Nephron progenitor cell (in vitro differentiated cells): ENCODE measurements at regions not wholly inside any gene's neighbourhood (a gene's known extent, or its start where the extent isn't known, plus 50 kb on each side); places are given as distances from the start of the nearest gene placed in this dataset.
"Not testable (repeated sequence)": the region's sequence is repeated elsewhere in the genome, so short reads cannot be mapped to it uniquely, and the experiment has no call there.

Experiments
- DNase-seq: peaks from one replicate; pipeline ENCODE4 v3.0.0; 2021
- H3K27ac Mint-ChIP-seq: 2 replicates; pipeline ENCODE4 v1.8.0; 2021; ENCODE audit warnings: mild to moderate bottlenecking, moderate library complexity, mixed read lengths
- H3K27me3 Mint-ChIP-seq: 2 replicates; pipeline ENCODE4 v1.8.0; 2021; ENCODE audit warnings: mild to moderate bottlenecking, low read depth, mixed read lengths; ENCODE audit not compliant: poor library complexity
- H3K36me3 Mint-ChIP-seq: 2 replicates; pipeline ENCODE4 v1.8.0; 2021; ENCODE audit warnings: low read depth, mixed read lengths
- H3K4me1 Mint-ChIP-seq: 2 replicates; pipeline ENCODE4 v1.8.0; 2021; ENCODE audit warnings: mixed read lengths
- H3K4me3 Mint-ChIP-seq: 2 replicates; pipeline ENCODE4 v1.8.0; 2021; ENCODE audit warnings: mild to moderate bottlenecking, moderate library complexity, mixed read lengths
- H3K9me3 Mint-ChIP-seq: 2 replicates; pipeline ENCODE4 v1.8.0; 2021; ENCODE audit warnings: mild to moderate bottlenecking, moderate library complexity, mixed read lengths
- TF ChIP-seq, protein P1 (sequence below): fragments of 200-600 bp; sonication (generic); IDR thresholded peaks from 2 replicates; pipeline ENCODE4 v1.5.0; 2021; ENCODE audit warnings: antibody characterized with exemption

DNA sequence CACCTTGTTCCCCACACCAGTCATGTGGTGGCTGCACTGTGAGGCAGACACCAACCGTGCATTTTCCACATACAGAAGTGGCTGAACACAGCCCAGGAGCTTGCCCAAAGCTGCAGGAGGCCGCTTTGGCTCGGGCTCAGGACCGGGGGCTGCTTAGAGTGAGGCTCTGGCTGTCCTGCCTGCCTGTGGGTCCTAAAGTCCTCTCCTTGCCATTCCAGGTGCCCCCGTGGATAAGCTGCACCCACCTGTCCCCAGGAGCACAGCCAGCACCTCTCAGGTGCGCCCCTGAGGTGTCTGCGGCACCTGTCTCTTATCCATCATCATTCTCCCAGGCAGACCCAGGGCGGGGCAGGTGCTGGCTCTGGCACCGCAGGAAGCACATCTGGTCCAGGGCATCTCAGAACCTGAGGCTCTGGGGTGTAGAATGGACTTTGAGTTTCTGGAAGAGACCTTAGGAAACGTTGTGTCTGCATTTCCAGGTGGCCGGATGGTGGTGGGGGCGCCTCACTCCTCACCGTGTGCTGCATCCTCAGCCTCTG lies 180.5 kb upstream of the ZNF469 start:
- no peak for DNase-seq
- no peaks in the 10 kb centered on the region for H3K9me3 Mint-ChIP-seq
- H3K27me3 Mint-ChIP-seq = peaks cover 3% of the 10 kb centered on the region
- peaks cover 10% of the 10 kb centered on the region for H3K4me1 Mint-ChIP-seq
- H3K27ac Mint-ChIP-seq = no peak overlapping the region
- H3K36me3 Mint-ChIP-seq = no peaks in the 10 kb centered on the region
- no peak overlapping the region for H3K4me3 Mint-ChIP-seq
- TF ChIP-seq, protein P1, sequence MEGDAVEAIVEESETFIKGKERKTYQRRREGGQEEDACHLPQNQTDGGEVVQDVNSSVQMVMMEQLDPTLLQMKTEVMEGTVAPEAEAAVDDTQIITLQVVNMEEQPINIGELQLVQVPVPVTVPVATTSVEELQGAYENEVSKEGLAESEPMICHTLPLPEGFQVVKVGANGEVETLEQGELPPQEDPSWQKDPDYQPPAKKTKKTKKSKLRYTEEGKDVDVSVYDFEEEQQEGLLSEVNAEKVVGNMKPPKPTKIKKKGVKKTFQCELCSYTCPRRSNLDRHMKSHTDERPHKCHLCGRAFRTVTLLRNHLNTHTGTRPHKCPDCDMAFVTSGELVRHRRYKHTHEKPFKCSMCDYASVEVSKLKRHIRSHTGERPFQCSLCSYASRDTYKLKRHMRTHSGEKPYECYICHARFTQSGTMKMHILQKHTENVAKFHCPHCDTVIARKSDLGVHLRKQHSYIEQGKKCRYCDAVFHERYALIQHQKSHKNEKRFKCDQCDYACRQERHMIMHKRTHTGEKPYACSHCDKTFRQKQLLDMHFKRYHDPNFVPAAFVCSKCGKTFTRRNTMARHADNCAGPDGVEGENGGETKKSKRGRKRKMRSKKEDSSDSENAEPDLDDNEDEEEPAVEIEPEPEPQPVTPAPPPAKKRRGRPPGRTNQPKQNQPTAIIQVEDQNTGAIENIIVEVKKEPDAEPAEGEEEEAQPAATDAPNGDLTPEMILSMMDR = no peak

DNA sequence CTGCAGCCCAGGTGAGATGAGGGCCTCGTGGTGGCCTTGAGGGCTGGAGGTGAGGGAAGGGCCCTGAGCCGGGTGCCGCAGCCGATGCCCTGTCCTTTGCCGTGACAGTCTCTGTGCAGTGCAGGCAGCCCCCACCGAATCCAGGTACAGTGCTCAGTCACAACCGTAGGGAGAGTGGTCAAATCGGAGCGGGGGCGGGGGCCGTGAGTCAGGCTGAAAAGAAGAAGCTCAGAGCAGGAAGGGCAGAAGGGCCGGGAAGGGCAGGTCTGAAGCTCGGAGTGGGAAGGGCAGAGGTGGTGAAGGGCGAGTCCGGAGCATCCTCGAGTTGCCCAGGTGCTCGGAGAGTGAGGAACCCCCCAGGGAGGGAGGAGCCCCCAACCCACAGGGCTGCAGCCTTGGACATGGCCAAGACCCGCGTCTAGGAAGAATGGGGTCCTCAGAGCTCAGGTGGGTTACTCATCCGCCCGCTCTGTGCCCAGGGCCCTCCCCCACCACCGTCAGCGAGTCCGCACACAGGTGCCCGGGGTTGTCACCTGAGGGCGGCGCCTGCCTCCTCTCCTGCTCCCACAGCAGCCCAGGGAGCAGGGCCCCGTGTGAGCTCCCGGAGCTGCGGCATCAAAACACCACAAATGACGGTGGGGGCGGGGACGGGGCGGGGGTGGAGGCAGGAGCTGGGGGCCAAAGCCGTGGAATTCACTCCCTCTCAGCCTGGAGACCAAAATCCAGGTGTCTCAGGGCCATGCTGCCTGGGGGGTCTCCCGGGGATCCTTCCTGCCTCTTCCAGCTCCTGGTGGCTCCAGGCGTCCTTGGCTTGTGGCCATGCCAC lies 179.7 kb upstream of the ZNF469 start:
- not testable (repeated sequence) for H3K9me3 Mint-ChIP-seq, DNase-seq, H3K27me3 Mint-ChIP-seq, H3K4me3 Mint-ChIP-seq, H3K27ac Mint-ChIP-seq, H3K36me3 Mint-ChIP-seq, H3K4me1 Mint-ChIP-seq

DNA sequence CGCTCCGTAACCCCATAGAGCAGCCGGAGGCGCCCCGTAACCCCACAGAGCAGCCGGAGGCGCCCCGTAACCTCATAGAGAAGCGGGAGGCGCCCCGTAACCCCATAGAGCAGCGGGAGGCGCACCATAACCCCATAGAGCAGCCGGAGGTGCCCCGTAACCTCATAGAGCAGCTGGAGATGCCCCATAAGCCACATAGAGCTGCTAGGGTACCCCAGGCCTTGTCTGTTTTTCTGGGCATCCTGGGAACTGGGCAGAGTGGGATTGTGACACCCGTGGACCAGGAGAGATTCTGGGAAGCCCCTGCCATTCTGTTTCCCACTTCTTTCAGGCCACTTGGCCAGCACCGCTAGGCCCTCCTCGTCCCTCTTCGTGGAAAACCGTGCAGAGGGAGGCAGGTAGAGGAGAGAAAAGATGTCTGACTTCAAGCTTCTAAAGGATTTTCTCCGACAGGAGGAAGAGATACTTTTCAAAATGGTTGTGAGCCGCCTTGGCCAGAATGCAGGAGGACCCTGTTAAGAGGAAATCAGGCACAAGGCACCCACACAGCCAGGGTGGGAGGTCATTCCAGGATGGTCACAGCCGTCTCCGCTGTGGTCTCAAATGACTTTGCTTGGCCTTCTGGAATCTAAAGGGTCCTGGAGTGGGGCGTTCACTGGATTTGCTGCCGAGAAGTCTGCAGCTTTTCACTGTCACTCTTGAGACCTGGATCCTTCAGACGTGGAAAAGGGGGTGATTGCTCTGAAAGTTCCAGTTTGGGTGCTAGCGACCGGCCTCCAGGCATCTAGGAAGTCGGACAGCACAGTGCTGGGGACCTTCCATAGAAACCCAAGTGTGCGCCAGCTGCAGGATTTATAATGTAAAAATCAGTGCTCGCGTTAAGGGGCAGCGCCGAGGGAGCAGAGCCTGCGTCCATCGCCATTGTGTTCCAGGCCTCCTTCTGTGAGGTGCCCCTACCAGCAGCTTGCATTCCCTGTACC lies 178.3 kb upstream of the ZNF469 start:
- H3K36me3 Mint-ChIP-seq, H3K4me3 Mint-ChIP-seq, H3K27ac Mint-ChIP-seq, DNase-seq, H3K4me1 Mint-ChIP-seq, H3K9me3 Mint-ChIP-seq: not testable (repeated sequence)
- H3K27me3 Mint-ChIP-seq = peaks cover 19% of the 10 kb centered on the region

DNA sequence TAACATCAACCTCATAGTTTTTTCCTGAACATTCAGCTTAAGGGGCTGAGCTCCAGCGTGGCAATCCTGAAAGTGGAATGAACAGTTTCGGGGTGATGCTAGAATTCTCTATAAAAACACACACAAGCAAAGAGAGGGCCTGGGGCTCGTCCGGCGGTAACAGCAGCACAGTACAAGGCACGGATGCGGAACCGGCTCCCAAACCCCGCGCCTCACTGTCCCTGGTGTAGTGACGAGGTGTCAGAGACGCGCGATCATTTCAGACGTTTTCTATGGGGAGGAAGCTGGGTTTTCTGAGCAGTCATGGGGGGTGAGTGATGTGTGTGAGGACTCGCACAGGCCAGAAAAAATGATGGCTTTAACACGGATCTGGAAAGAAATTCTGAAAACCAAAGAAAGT lies 177.3 kb upstream of the ZNF469 start:
- not testable (repeated sequence) for H3K4me1 Mint-ChIP-seq, H3K27ac Mint-ChIP-seq, H3K4me3 Mint-ChIP-seq, DNase-seq, H3K36me3 Mint-ChIP-seq
- peaks cover 11% of the 10 kb centered on the region for H3K9me3 Mint-ChIP-seq
- H3K27me3 Mint-ChIP-seq = peaks cover 23% of the 10 kb centered on the region

DNA sequence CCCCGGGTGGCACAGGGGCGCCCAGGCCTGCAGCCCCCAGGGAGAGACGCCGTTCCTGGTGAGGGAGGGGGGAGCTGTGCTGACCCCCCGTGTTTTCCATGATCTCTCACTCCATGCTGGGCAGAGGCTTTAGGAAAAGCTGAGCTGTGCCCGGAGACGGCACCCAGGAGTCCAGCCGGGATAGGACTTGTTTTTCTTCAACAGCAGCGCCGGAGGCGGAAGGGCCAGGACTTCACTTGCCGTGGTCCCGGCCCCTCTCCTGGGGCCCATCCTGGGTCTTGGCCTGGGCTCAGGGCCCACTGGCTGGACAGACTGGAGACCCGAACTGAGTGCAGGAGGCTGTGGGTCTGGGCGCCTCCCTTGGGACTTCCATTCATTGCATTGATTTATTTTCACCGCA lies 176.8 kb upstream of the ZNF469 start:
- H3K36me3 Mint-ChIP-seq, DNase-seq, H3K27ac Mint-ChIP-seq, H3K4me3 Mint-ChIP-seq, H3K4me1 Mint-ChIP-seq: not testable (repeated sequence)
- Mint-ChIP-seq H3K9me3 (peaks cover 15% of the 10 kb centered on the region), H3K27me3 (peaks cover 27% of the 10 kb centered on the region)

DNA sequence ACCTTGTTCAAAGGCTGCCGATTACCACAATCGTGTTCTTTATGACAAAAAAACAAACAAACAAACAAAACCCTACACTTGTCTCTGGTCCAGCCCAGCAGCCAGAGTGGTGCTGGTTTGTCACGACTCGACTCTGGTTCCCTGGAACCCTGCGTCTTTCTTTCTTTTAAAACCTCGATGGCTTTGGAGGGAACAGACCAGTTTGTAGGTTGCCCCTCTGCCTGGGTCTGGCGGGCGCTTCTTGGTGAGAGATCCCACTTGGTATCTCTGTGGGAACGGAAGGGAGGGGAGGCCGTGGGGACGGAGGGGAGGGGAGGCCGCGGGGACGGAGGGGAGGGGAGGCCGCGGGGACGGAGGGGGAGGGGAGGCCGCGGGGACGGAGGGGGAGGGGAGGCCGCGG lies 176.2 kb upstream of the ZNF469 start:
- H3K4me3 Mint-ChIP-seq, H3K36me3 Mint-ChIP-seq, H3K27ac Mint-ChIP-seq, H3K4me1 Mint-ChIP-seq, DNase-seq: not testable (repeated sequence)
- H3K27me3 Mint-ChIP-seq = peaks cover 32% of the 10 kb centered on the region
- peaks cover 15% of the 10 kb centered on the region for H3K9me3 Mint-ChIP-seq

DNA sequence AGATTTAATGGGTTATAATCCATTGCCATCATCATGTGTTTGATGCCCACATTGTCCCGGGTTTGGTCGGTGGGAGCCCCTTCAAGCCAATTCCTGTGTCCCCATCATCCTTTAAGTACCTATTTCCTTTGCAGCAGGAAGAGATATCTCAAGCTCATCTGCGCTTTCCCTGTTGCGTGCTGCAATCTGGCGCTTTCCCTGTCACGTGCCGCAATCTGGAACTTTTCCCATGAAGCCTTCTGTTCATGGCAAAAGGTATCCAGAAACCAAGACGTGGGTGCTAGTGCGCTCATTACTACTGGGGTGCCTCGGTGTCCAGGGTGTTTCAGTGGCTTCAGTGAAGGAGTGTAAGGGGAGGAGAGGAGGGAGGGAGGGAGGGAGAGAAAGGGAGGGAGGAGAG lies 174.6 kb upstream of the ZNF469 start:
- H3K27me3 Mint-ChIP-seq = peaks cover 42% of the 10 kb centered on the region
- H3K4me3 Mint-ChIP-seq = no peak overlapping the region
- DNase-seq = no peak
- no peaks in the 10 kb centered on the region for H3K36me3 Mint-ChIP-seq
- TF ChIP-seq, protein P1 = no peak
- no peak overlapping the region for H3K27ac Mint-ChIP-seq
- H3K4me1 Mint-ChIP-seq = peaks cover 6% of the 10 kb centered on the region
- peaks cover 15% of the 10 kb centered on the region for H3K9me3 Mint-ChIP-seq

DNA sequence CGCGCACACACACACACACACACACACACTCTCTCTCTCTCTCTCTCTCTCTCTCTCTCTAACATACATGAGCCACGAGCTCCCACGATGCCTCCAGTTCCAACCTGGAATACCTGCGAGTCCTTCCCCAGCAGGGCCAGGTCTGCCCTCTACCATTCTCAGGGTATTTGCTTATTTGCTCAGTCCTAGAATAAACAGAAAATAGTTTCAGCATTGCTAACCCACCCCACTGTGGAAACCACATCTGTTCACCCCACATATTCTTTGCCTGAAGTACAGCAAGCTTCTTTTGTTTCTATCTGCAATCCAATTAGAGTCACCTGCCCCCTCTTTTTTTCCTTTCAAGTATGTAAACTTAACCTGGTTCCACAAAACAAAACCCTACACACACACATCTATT lies 174.0 kb upstream of the ZNF469 start:
- DNase-seq = not testable (repeated sequence)
- H3K27me3 Mint-ChIP-seq = peaks cover 47% of the 10 kb centered on the region

DNA sequence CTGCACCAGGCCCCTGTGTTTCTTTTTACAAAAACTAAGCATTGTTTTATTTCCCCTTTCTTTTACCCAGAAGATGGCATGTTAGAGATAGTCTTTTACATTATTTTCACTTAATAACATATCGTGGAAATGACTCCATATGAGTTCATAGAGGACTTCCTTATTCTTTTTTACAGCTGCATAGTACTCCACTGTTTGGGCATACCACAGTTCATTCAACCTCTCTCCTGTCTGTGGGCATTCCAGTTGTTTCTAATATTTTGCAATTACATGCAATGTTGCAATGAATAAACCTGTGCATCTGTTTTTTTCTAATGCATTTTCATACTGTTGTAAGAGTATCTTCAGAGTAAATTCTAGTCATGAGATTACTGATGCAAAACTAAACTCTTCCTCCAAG lies 173.2 kb upstream of the ZNF469 start:
- H3K27me3 Mint-ChIP-seq = peaks cover 45% of the 10 kb centered on the region
- H3K4me3 Mint-ChIP-seq, H3K4me1 Mint-ChIP-seq, DNase-seq, H3K36me3 Mint-ChIP-seq, H3K27ac Mint-ChIP-seq: not testable (repeated sequence)
- peaks cover 18% of the 10 kb centered on the region for H3K9me3 Mint-ChIP-seq

More for the DNA sequence above, 174.0 kb upstream of the ZNF469 start:
- H3K27ac Mint-ChIP-seq, H3K4me3 Mint-ChIP-seq, H3K4me1 Mint-ChIP-seq, H3K36me3 Mint-ChIP-seq: not testable (repeated sequence)
- peaks cover 18% of the 10 kb centered on the region for H3K9me3 Mint-ChIP-seq

DNA sequence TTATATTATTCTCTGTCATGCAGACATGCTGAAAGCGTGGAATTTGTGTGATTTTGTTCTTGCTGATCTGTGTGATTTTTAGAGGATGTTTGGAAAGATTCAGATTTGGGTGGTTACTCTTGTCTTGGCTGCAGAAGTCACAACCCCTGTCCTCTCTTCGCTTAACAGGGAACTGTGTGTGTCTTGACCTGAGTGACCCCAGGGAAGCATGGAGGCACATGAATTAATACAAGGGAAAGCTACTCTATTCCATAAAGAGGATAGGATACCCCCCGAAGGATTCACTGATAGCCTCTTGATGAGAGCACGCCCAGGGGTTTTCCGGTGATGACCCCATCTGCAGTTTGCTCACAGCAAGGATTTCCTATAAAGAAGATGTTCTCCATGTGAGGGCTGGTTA lies 168.8 kb upstream of the ZNF469 start:
- Mint-ChIP-seq H3K9me3 (peaks cover 30% of the 10 kb centered on the region), H3K27me3 (peaks cover 34% of the 10 kb centered on the region)
- H3K4me3 Mint-ChIP-seq, H3K4me1 Mint-ChIP-seq, H3K36me3 Mint-ChIP-seq, H3K27ac Mint-ChIP-seq, DNase-seq: not testable (repeated sequence)

DNA sequence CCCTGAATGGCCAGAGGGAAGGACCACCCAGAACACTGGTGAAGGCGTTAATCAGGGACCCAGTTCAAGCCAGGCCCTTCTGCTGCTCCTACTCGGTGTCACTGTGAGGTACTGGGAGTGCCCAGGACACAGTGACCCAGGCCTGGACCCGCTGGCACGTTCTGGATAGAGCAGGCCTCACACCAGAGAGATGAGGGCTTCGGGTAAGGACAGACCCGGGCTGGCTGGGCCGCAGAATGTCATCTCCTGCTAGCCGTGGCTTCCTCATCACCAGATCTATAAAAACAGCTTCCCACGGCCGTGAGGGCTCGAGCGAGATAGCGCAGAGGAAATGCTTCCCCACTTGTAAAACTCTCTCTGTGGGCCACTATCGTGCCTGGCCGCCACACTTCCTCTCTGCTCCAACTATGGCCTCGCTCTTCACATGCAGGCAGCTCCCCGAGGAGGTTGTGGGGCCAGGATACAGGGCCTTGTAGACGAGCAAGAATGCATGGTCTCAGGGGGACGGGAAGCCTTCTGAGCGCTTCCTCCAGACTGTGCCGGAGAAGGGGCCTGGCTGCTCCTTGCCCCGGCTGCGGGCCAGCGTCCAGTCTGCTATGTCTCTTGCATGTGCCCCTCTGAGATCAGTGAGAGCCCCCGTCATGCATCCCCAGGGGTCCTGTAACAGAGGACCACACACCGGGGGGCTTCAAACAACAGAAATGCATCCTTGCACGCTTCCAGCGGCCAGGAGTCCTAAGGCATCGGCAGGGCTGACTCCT lies 161.6 kb upstream of the ZNF469 start:
- not testable (repeated sequence) for DNase-seq, H3K27ac Mint-ChIP-seq, H3K4me1 Mint-ChIP-seq, H3K27me3 Mint-ChIP-seq, H3K36me3 Mint-ChIP-seq, H3K4me3 Mint-ChIP-seq
- peaks cover 15% of the 10 kb centered on the region for H3K9me3 Mint-ChIP-seq
